Transverse colon (tissue), 4 donors: ENCODE measurements at regions not wholly inside any gene's neighbourhood (a gene's known extent, or its start where the extent isn't known, plus 50 kb on each side); places are given as distances from the start of the nearest gene placed in this dataset.

ENCODE experiments used
- DNase-seq: peaks from one replicate; pipeline ENCODE4 v3.0.0-alpha.2; 2019
- H3K27ac ChIP-seq, 4 donors: fragments of 200-600 bp; sonication (generic); 2 replicates each; pipeline ENCODE4 v1.5.1; 2016 to 2018; ENCODE audit warnings: inconsistent platforms in 4 of 4
- H3K27me3 ChIP-seq: fragments of 200-600 bp; sonication (generic); 2 replicates; pipeline ENCODE4 v1.5.1; 2017; ENCODE audit warnings: inconsistent platforms
- H3K36me3 ChIP-seq, 4 donors: fragments of 200-600 bp; sonication (generic); 2 replicates each; pipeline ENCODE4 v1.5.1; 2017 to 2019; ENCODE audit warnings: inconsistent platforms in 4 of 4
- H3K4me1 ChIP-seq, 4 donors: fragments of 200-600 bp; sonication (generic); 2 replicates each; pipeline ENCODE4 v1.5.1; 2017 to 2020; ENCODE audit warnings: inconsistent platforms in 4 of 4
- H3K4me3 ChIP-seq, 4 donors: fragments of 200-600 bp; sonication (generic); 1 replicate in 1 of 4; 2 replicates in 3 of 4; pipeline versions ENCODE4 v1.5.1 to v1.6.1; 2017 to 2019; ENCODE audit warnings: inconsistent platforms in 4 of 4
- H3K9me3 ChIP-seq, 2 donors: fragments of 200-600 bp; sonication (generic); 2 replicates each; pipeline ENCODE4 v1.5.1; 2017 to 2019; ENCODE audit warnings: inconsistent platforms in 2 of 2
- EP300 ChIP-seq: sonication (generic); formaldehyde crosslinking; IDR thresholded peaks from one replicate; pipeline ENCODE4 v1.6.1; 2017; ENCODE audit warnings: antibody characterized with exemption, low read depth
- POLR2A ChIP-seq: fragments of 450-650 bp; IDR thresholded peaks from one replicate; pipeline ENCODE4 v1.6.1; 2016; ENCODE audit warnings: antibody characterized with exemption, mild to moderate bottlenecking, moderate library complexity
- POLR2AphosphoS5 ChIP-seq, 3 donors: sonication (generic); formaldehyde crosslinking; IDR thresholded peaks; one replicate each; pipeline ENCODE4 v1.6.1; 2016; ENCODE audit warnings: antibody characterized with exemption in 3 of 3
- WGBS, 2 donors: methylation state at CpG; one replicate each; pipeline ENCODE4 v1.1.5; 2018; ENCODE audit warnings: low coverage in 1 of 2; 5-methylcytosine and 5-hydroxymethylcytosine counted together
- in situ Hi-C, 4 donors: fragments of 200-750 bp; cut with MboI; loops; one replicate each; pipeline versions ENCODE4 v1.15.0 to v1.15.1; 2017; ENCODE audit warnings: low sequenced_read_pairs in 3 of 4, low pct_ligation_motif_present in 1 of 4, low pct_unique_long_range_greater_than_20kb in 1 of 4
- intact Hi-C: fragments of 100-400 bp; cut with DNase I; formaldehyde crosslinking; loops from one replicate; pipeline ENCODE4 v1.15.1; 2023; ENCODE audit warnings: low total_unique reads
- TF ChIP-seq, protein P1 (sequence below), 5 experiments: fragments of 200-600 bp in 3 of 5; fragments of 450-650 bp in 2 of 5; sonication (generic) in 3 of 5; IDR thresholded peaks; 1 replicate in 2 of 5; 2 replicates in 3 of 5; pipeline ENCODE4 v1.5.1; 2016 to 2017; ENCODE audit warnings: antibody characterized with exemption in 5 of 5, inconsistent platforms in 3 of 5, mild to moderate bottlenecking in 2 of 5, moderate library complexity in 1 of 5

DNA sequence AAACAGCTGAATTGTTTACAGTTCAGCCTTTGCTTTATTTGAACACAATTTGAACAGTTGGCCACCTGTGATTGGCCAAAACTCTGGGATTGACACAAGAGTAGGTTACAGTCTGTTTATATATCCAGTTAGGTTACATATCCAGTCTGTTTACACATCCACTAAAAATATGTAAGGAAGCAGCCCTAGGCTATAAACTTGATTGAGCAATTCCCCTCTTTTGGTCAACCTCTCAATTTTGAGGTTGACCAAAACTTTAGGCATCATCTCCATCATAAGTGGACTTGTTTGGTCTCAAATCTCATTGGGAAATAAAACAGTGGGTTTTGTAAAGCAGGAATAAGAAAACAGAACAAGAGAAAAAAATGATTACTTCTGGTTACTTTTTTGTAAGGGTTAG is 190.8 kb downstream of the SPATA18 start:
- H3K27me3 ChIP-seq: no peaks in the 10 kb centered on the region
- no peaks in the 10 kb centered on the region for H3K4me1 ChIP-seq
- no peak overlapping the region for H3K27ac ChIP-seq
- DNase-seq: no peak
- H3K9me3 ChIP-seq: no peaks in the 10 kb centered on the region
- H3K4me3 ChIP-seq: no peak overlapping the region
- intact Hi-C loops: no loop called here
- in situ Hi-C loops: loop anchor here in 1 of 4 donors (25.0 kb wide), 1 partner anchor 745 kb away; no protein-coding TSS in a partner anchor
- TF ChIP-seq POLR2AphosphoS5 (IDR thresholded peaks at IDR 0.05) (no peak), POLR2A (no peak), EP300 (no peak)
- TF ChIP-seq, protein P1, sequence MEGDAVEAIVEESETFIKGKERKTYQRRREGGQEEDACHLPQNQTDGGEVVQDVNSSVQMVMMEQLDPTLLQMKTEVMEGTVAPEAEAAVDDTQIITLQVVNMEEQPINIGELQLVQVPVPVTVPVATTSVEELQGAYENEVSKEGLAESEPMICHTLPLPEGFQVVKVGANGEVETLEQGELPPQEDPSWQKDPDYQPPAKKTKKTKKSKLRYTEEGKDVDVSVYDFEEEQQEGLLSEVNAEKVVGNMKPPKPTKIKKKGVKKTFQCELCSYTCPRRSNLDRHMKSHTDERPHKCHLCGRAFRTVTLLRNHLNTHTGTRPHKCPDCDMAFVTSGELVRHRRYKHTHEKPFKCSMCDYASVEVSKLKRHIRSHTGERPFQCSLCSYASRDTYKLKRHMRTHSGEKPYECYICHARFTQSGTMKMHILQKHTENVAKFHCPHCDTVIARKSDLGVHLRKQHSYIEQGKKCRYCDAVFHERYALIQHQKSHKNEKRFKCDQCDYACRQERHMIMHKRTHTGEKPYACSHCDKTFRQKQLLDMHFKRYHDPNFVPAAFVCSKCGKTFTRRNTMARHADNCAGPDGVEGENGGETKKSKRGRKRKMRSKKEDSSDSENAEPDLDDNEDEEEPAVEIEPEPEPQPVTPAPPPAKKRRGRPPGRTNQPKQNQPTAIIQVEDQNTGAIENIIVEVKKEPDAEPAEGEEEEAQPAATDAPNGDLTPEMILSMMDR (IDR thresholded peaks at IDR 0.05): no peak
- H3K36me3 ChIP-seq: no peaks in the 10 kb centered on the region

GRCh38 chr4:52243367-52243766 is 192.3 kb downstream of the SPATA18 start:
- no peak for DNase-seq
- intact Hi-C loops (no loop called here), in situ Hi-C loops (loop anchor here in 1 of 4 donors (25.0 kb wide), 1 partner anchor 744 kb away; no protein-coding TSS in a partner anchor)
- no peak overlapping the region for H3K4me3 ChIP-seq
- no peak for TF ChIP-seq POLR2A
- TF ChIP-seq, protein P1 (IDR thresholded peaks at IDR 0.05): no peak
- TF ChIP-seq POLR2AphosphoS5 (IDR thresholded peaks at IDR 0.05): no peak
- no peak for TF ChIP-seq EP300
- H3K27me3 ChIP-seq: no peaks in the 10 kb centered on the region
- no peaks in the 10 kb centered on the region for H3K9me3 ChIP-seq
- H3K36me3 ChIP-seq: no peaks in the 10 kb centered on the region
- 76 to 84% methylated on average over 5 of the region's 5 CpGs for WGBS, 2 donors
- H3K4me1 ChIP-seq: no peaks in the 10 kb centered on the region
- no peak overlapping the region for H3K27ac ChIP-seq

- Histone ChIP-seq H3K4me3 (no peak overlapping the region), H3K9me3 (no peaks in the 10 kb centered on the region), H3K36me3 (no peaks in the 10 kb centered on the region), H3K27me3 (no peaks in the 10 kb centered on the region), H3K4me1 (no peaks in the 10 kb centered on the region), H3K27ac (no peak overlapping the region)
- WGBS, 2 donors: 62 to 66% methylated on average over 7 of the region's 7 CpGs
- intact Hi-C loops (no loop called here), in situ Hi-C loops (loop anchor here in 1 of 4 donors (25.0 kb wide), 1 partner anchor 743 kb away; no protein-coding TSS in a partner anchor)
- TF ChIP-seq EP300: no peak
- TF ChIP-seq, protein P1 (IDR thresholded peaks at IDR 0.05): no peak
- TF ChIP-seq POLR2AphosphoS5 (IDR thresholded peaks at IDR 0.05): no peak
- TF ChIP-seq POLR2A: no peak
- DNase-seq: no peak
Observed at GRCh38 chr4:52244103-52244775, 193.1 kb downstream of the SPATA18 start.

DNA sequence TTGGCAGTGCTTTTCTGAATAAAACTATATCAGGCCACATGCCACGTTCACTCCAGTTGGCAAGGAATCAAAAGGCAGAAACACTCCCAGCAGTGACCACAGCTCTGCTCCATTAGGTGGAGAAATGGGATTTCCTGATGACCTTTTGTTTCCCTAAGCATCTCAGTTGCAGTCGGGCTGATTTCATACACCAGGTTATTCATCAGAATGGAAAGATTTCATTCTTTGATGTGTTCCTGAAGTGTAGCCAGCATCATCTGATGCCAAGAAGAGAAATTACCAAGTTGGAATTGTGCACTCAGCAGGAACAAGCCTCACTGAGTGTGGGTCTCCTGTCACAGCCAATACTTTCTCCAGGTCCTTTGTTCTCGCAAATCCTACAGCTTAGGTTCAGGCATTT is 193.7 kb downstream of the SPATA18 start:
- no peaks in the 10 kb centered on the region for H3K36me3 ChIP-seq
- no peaks in the 10 kb centered on the region for H3K4me1 ChIP-seq
- no peaks in the 10 kb centered on the region for H3K9me3 ChIP-seq
- no peaks in the 10 kb centered on the region for H3K27me3 ChIP-seq
- H3K27ac ChIP-seq: no peak overlapping the region
- TF ChIP-seq POLR2AphosphoS5 (IDR thresholded peaks at IDR 0.05) (no peak), POLR2A (no peak), EP300 (no peak)
- TF ChIP-seq, protein P1 (IDR thresholded peaks at IDR 0.05): no peak
- no peak for DNase-seq
- intact Hi-C loops: no loop called here
- in situ Hi-C loops: loop anchor here in 1 of 4 donors (25.0 kb wide), 1 partner anchor 742 kb away; no protein-coding TSS in a partner anchor
- H3K4me3 ChIP-seq: no peak overlapping the region
- WGBS, 2 donors: 35 to 44% methylated on average over 2 to 3 of the region's 3 CpGs
